BLaER1 (cell line): ENCODE measurements at regions not wholly inside any gene's neighbourhood (a gene's known extent, or its start where the extent isn't known, plus 50 kb on each side); places are given as distances from the start of the nearest gene placed in this dataset.

ENCODE experiments used
- H3K27ac ChIP-seq: shearing (Covaris generic); formaldehyde crosslinking; 2 replicates; pipeline ENCODE4 v1.8.1; 2022
- H3K27me3 ChIP-seq: shearing (Covaris generic); formaldehyde crosslinking; 2 replicates; pipeline ENCODE4 v1.8.1; 2022
- H3K36me3 ChIP-seq: shearing (Covaris generic); formaldehyde crosslinking; 2 replicates; pipeline ENCODE4 v1.8.1; 2022
- H3K4me1 ChIP-seq: shearing (Covaris generic); formaldehyde crosslinking; 2 replicates; pipeline ENCODE4 v1.8.1; 2022
- H3K4me2 ChIP-seq: shearing (Covaris generic); formaldehyde crosslinking; 2 replicates; pipeline ENCODE4 v1.8.1; 2022
- H3K4me3 ChIP-seq: shearing (Covaris generic); formaldehyde crosslinking; 2 replicates; pipeline ENCODE4 v1.8.1; 2022
- H3K9ac ChIP-seq: shearing (Covaris generic); formaldehyde crosslinking; 2 replicates; pipeline ENCODE4 v1.8.1; 2022
- H3K9me3 ChIP-seq: shearing (Covaris generic); formaldehyde crosslinking; 2 replicates; pipeline ENCODE4 v1.8.1; 2022
- H4K20me1 ChIP-seq: shearing (Covaris generic); formaldehyde crosslinking; 2 replicates; pipeline ENCODE4 v1.8.1; 2022
- Cebpa-rat ChIP-seq: shearing (Covaris generic); IDR thresholded peaks from 2 replicates; pipeline ENCODE4 v1.8.1; 2022

- no peak overlapping the region for H3K9ac ChIP-seq
- H4K20me1 ChIP-seq, result no peaks in the 10 kb centered on the region
- TF ChIP-seq Cebpa-rat, result no peak
- H3K27me3 ChIP-seq, result no peaks in the 10 kb centered on the region
- no peak overlapping the region for H3K27ac ChIP-seq
- no peak overlapping the region for H3K4me3 ChIP-seq
- no peaks in the 10 kb centered on the region for H3K9me3 ChIP-seq
- H3K36me3 ChIP-seq, result no peaks in the 10 kb centered on the region
- no peak overlapping the region for H3K4me2 ChIP-seq
- peaks cover 12% of the 10 kb centered on the region for H3K4me1 ChIP-seq
These were observed 108.2 kb upstream of the SORBS2 start for GRCh38 chr4:185920171-185920570.

- H3K4me3 ChIP-seq, result no peak overlapping the region
- no peak for TF ChIP-seq Cebpa-rat
- H3K36me3 ChIP-seq, result no peaks in the 10 kb centered on the region
- no peak overlapping the region for H3K4me2 ChIP-seq
- H3K9me3 ChIP-seq, result no peaks in the 10 kb centered on the region
- no peaks in the 10 kb centered on the region for H4K20me1 ChIP-seq
- H3K27ac ChIP-seq, result no peak overlapping the region
- peaks cover 12% of the 10 kb centered on the region for H3K4me1 ChIP-seq
- H3K27me3 ChIP-seq, result no peaks in the 10 kb centered on the region
- no peak overlapping the region for H3K9ac ChIP-seq
These were observed 108.8 kb upstream of the SORBS2 start for GRCh38 chr4:185920691-185921260.

- H4K20me1 ChIP-seq, result no peaks in the 10 kb centered on the region
- TF ChIP-seq Cebpa-rat, result no peak
- H3K9ac ChIP-seq, result no peak overlapping the region
- H3K27me3 ChIP-seq, result no peaks in the 10 kb centered on the region
- peak overlapping the region; percentile 55 for H3K4me2 ChIP-seq
- peaks cover 12% of the 10 kb centered on the region for H3K4me1 ChIP-seq
- no peaks in the 10 kb centered on the region for H3K36me3 ChIP-seq
- no peak overlapping the region for H3K27ac ChIP-seq
- no peak overlapping the region for H3K4me3 ChIP-seq
- H3K9me3 ChIP-seq, result no peaks in the 10 kb centered on the region
These were observed 109.9 kb upstream of the SORBS2 start for GRCh38 chr4:185921583-185922555.

- Histone ChIP-seq H3K27me3 (no peaks in the 10 kb centered on the region), H3K4me3 (no peak overlapping the region), H4K20me1 (no peaks in the 10 kb centered on the region), H3K4me1 (peaks cover 12% of the 10 kb centered on the region), H3K9me3 (no peaks in the 10 kb centered on the region), H3K27ac (no peak overlapping the region), H3K36me3 (no peaks in the 10 kb centered on the region), H3K4me2 (no peak overlapping the region), H3K9ac (no peak overlapping the region)
- TF ChIP-seq Cebpa-rat, result no peak
These were observed 112.6 kb upstream of the SORBS2 start for GRCh38 chr4:185924458-185925044.

- no peak for TF ChIP-seq Cebpa-rat
- no peaks in the 10 kb centered on the region for H4K20me1 ChIP-seq
- H3K9me3 ChIP-seq, result no peaks in the 10 kb centered on the region
- H3K4me1 ChIP-seq, result peaks cover 12% of the 10 kb centered on the region
- H3K9ac ChIP-seq, result no peak overlapping the region
- no peak overlapping the region for H3K4me2 ChIP-seq
- no peak overlapping the region for H3K4me3 ChIP-seq
- H3K36me3 ChIP-seq, result no peaks in the 10 kb centered on the region
- no peaks in the 10 kb centered on the region for H3K27me3 ChIP-seq
- no peak overlapping the region for H3K27ac ChIP-seq
These were observed 113.9 kb upstream of the SORBS2 start for GRCh38 chr4:185925910-185926360.

- no peaks in the 10 kb centered on the region for H3K36me3 ChIP-seq
- H3K9ac ChIP-seq, result no peak overlapping the region
- H3K4me3 ChIP-seq, result no peak overlapping the region
- TF ChIP-seq Cebpa-rat, result no peak
- H3K4me2 ChIP-seq, result no peak overlapping the region
- H3K27me3 ChIP-seq, result no peaks in the 10 kb centered on the region
- H3K27ac ChIP-seq, result no peak overlapping the region
- no peaks in the 10 kb centered on the region for H3K4me1 ChIP-seq
- H3K9me3 ChIP-seq, result no peaks in the 10 kb centered on the region
- H4K20me1 ChIP-seq, result no peaks in the 10 kb centered on the region
These were observed 119.4 kb upstream of the SORBS2 start for GRCh38 chr4:185931375-185931774.

GRCh38 chr4:185931986-185932385, 120.0 kb upstream of the SORBS2 start:
- TF ChIP-seq Cebpa-rat, result no peak
- no peaks in the 10 kb centered on the region for H3K36me3 ChIP-seq
- H3K9ac ChIP-seq, result no peak overlapping the region
- no peaks in the 10 kb centered on the region for H3K4me1 ChIP-seq
- no peaks in the 10 kb centered on the region for H3K9me3 ChIP-seq
- H3K27me3 ChIP-seq, result no peaks in the 10 kb centered on the region
- H3K27ac ChIP-seq, result no peak overlapping the region
- no peaks in the 10 kb centered on the region for H4K20me1 ChIP-seq
- H3K4me2 ChIP-seq, result no peak overlapping the region
- H3K4me3 ChIP-seq, result no peak overlapping the region

- no peak overlapping the region for H3K4me2 ChIP-seq
These were observed 120.5 kb upstream of the SORBS2 start for GRCh38 chr4:185932491-185932890.

GRCh38 chr4:185933078-185933581, 121.1 kb upstream of the SORBS2 start:
- no peaks in the 10 kb centered on the region for H4K20me1 ChIP-seq
- TF ChIP-seq Cebpa-rat, result no peak
- no peak overlapping the region for H3K4me3 ChIP-seq
- no peak overlapping the region for H3K4me2 ChIP-seq
- no peaks in the 10 kb centered on the region for H3K4me1 ChIP-seq
- H3K27me3 ChIP-seq, result no peaks in the 10 kb centered on the region
- H3K9ac ChIP-seq, result no peak overlapping the region
- no peak overlapping the region for H3K27ac ChIP-seq
- no peaks in the 10 kb centered on the region for H3K9me3 ChIP-seq
- no peaks in the 10 kb centered on the region for H3K36me3 ChIP-seq

More at GRCh38 chr4:185932491-185932890, 120.5 kb upstream of the SORBS2 start:
- no peak overlapping the region for H3K27ac ChIP-seq
- TF ChIP-seq Cebpa-rat, result no peak
- H3K4me1 ChIP-seq, result no peaks in the 10 kb centered on the region
- H3K27me3 ChIP-seq, result no peaks in the 10 kb centered on the region
- no peak overlapping the region for H3K9ac ChIP-seq
- H3K4me3 ChIP-seq, result no peak overlapping the region
- H3K9me3 ChIP-seq, result no peaks in the 10 kb centered on the region
- H3K36me3 ChIP-seq, result no peaks in the 10 kb centered on the region
- H4K20me1 ChIP-seq, result no peaks in the 10 kb centered on the region
